Endodermal cell (in vitro differentiated cells): ENCODE measurements at regions not wholly inside any gene's neighbourhood (a gene's known extent, or its start where the extent isn't known, plus 50 kb on each side); places are given as distances from the start of the nearest gene placed in this dataset.

Source experiments
- DNase-seq: peaks from one replicate; pipeline ENCODE4 v3.0.0-alpha.2; 2017
- H3K27ac ChIP-seq: 2 replicates; pipeline ENCODE4 v1.5.1; 2013; ENCODE audit warnings: mild to moderate bottlenecking, low read depth, low read length, moderate library complexity
- H3K27me3 ChIP-seq: 2 replicates; pipeline ENCODE4 v1.6.1; 2013; ENCODE audit warnings: mild to moderate bottlenecking, low read length, moderate library complexity; ENCODE audit not compliant: insufficient read depth, control insufficient read depth, poor library complexity, severe bottlenecking
- H3K36me3 ChIP-seq: 2 replicates; pipeline ENCODE4 v1.7.0; 2013; ENCODE audit warnings: mild to moderate bottlenecking, low read length, moderate library complexity; ENCODE audit not compliant: control insufficient read depth, insufficient read depth
- H3K4me1 ChIP-seq: one replicate; pipeline ENCODE4 v1.7.0; 2013; ENCODE audit warnings: low read length; ENCODE audit not compliant: control insufficient read depth, insufficient read depth
- H3K4me3 ChIP-seq: 2 replicates; pipeline ENCODE4 v1.5.1; 2013; ENCODE audit warnings: mild to moderate bottlenecking, low read length, moderate library complexity
- H3K9ac ChIP-seq: 2 replicates; pipeline ENCODE4 v1.6.1; 2013; ENCODE audit warnings: mild to moderate bottlenecking, low read length, moderate library complexity; ENCODE audit not compliant: poor library complexity, severe bottlenecking; ENCODE audit errors: extremely low read depth
- H3K9me3 ChIP-seq: 2 replicates; pipeline ENCODE4 v1.6.1; 2013; ENCODE audit warnings: mild to moderate bottlenecking, low read length, moderate library complexity; ENCODE audit not compliant: control insufficient read depth
- H3K27ac Mint-ChIP-seq: 2 replicates; pipeline ENCODE4 v1.8.0; 2020; ENCODE audit warnings: mixed read lengths
- H3K27me3 Mint-ChIP-seq: 2 replicates; pipeline ENCODE4 v1.8.0; 2021; ENCODE audit warnings: mild to moderate bottlenecking, mixed read lengths; ENCODE audit not compliant: insufficient read depth
- H3K36me3 Mint-ChIP-seq: 2 replicates; pipeline ENCODE4 v1.8.0; 2020; ENCODE audit warnings: low read depth, mixed read lengths
- H3K4me1 Mint-ChIP-seq: 2 replicates; pipeline ENCODE4 v1.8.0; 2020; ENCODE audit warnings: mixed read lengths
- H3K4me3 Mint-ChIP-seq: 2 replicates; pipeline ENCODE4 v1.8.0; 2020; ENCODE audit warnings: mild to moderate bottlenecking, moderate library complexity, mixed read lengths
- H3K9me3 Mint-ChIP-seq: 2 replicates; pipeline ENCODE4 v1.8.0; 2020; ENCODE audit warnings: mild to moderate bottlenecking, mixed read lengths
- CTCF ChIP-seq: fragments of 200-600 bp; sonication (generic); conservative IDR thresholded peaks from 2 replicates; pipeline ENCODE4 v1.5.0; 2021; ENCODE audit warnings: antibody characterized with exemption, mild to moderate bottlenecking
- WGBS, 2 experiments: methylation state at CpG; one replicate each; pipeline versions ENCODE4 v1.1.5 to v1.1.7; 2013; ENCODE audit warnings: missing lambda C conversion rate in 2 of 2, mixed read lengths in 1 of 2; ENCODE audit not compliant: insufficient coverage in 1 of 2, insufficient read length in 1 of 2; 5-methylcytosine and 5-hydroxymethylcytosine counted together

DNA sequence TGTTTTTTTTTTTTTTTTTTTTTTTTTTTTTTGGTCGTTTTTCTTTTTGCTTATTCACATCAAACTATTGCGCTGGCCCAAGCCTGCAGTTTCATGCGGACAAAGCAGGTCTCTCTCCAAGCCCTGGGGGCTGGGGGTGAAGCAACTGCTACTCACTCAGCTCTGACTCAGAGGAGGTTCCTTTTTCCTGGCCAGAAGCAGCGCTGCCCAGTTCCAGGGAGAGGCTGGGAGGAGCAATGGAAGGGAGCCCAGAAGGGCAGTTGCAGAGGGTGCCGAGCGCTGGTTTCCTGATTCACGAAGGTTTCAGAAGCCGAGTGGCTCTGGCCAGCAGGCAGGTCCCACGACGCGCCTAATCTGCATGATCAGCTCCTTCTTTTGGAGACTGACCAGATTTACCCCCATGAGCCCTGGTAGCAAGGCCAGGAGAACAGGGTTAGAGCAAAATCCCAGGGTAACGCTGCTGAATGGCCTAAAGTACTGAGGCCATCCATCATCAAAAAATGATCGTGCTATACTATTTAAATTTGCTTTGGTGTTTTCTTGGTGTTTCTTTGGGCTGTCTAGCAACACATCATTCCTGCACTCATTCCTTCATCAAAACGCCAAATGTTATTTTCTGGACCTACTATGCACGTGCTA is 144.7 kb upstream of the SOX9 start:
- Histone ChIP-seq H3K4me3 (no peak overlapping the region), H3K36me3 (no peaks in the 10 kb centered on the region), H3K9me3 (peaks cover 4% of the 10 kb centered on the region), H3K9ac (no peak overlapping the region), H3K4me1 (no peaks in the 10 kb centered on the region), H3K27ac (no peak overlapping the region), H3K27me3 (peaks cover 57% of the 10 kb centered on the region)
- TF ChIP-seq CTCF = no peak
- Mint-ChIP-seq H3K4me3 (no peak overlapping the region), H3K27ac (no peak overlapping the region), H3K4me1 (no peaks in the 10 kb centered on the region), H3K36me3 (no peaks in the 10 kb centered on the region), H3K27me3 (peaks cover 57% of the 10 kb centered on the region), H3K9me3 (no peaks in the 10 kb centered on the region)
- WGBS, 2 experiments = 79 to 91% methylated on average over 13 to 15 of the region's 15 CpGs
- peak; percentile 71 for DNase-seq

- WGBS, 2 experiments = 70 to 74% methylated on average over 4 to 5 of the region's 5 CpGs
- H3K4me3 ChIP-seq = no peak overlapping the region
- H3K9ac ChIP-seq = no peak overlapping the region
- no peaks in the 10 kb centered on the region for H3K4me1 ChIP-seq
- H3K36me3 ChIP-seq = no peaks in the 10 kb centered on the region
- H3K36me3 Mint-ChIP-seq = no peaks in the 10 kb centered on the region
- no peak for DNase-seq
- H3K9me3 Mint-ChIP-seq = no peaks in the 10 kb centered on the region
- TF ChIP-seq CTCF = no peak
- H3K27ac ChIP-seq = no peak overlapping the region
- no peak overlapping the region for H3K27ac Mint-ChIP-seq
- peaks cover 43% of the 10 kb centered on the region for H3K27me3 ChIP-seq
- H3K27me3 Mint-ChIP-seq = peaks cover 43% of the 10 kb centered on the region
- H3K4me3 Mint-ChIP-seq = no peak overlapping the region
- no peaks in the 10 kb centered on the region for H3K4me1 Mint-ChIP-seq
- H3K9me3 ChIP-seq = no peaks in the 10 kb centered on the region
Observed at GRCh38 chr17:71978435-71978834, 142.4 kb upstream of the SOX9 start.

GRCh38 chr17:71980171-71980570 is 140.6 kb upstream of the SOX9 start:
- Histone ChIP-seq H3K9me3 (no peaks in the 10 kb centered on the region), H3K27me3 (peaks cover 26% of the 10 kb centered on the region), H3K27ac (no peak overlapping the region), H3K4me1 (no peaks in the 10 kb centered on the region), H3K36me3 (no peaks in the 10 kb centered on the region), H3K9ac (no peak overlapping the region), H3K4me3 (no peak overlapping the region)
- no peak overlapping the region for H3K4me3 Mint-ChIP-seq
- H3K27me3 Mint-ChIP-seq = peaks cover 41% of the 10 kb centered on the region
- no peaks in the 10 kb centered on the region for H3K4me1 Mint-ChIP-seq
- no peaks in the 10 kb centered on the region for H3K36me3 Mint-ChIP-seq
- DNase-seq = no peak
- no peaks in the 10 kb centered on the region for H3K9me3 Mint-ChIP-seq
- no peak overlapping the region for H3K27ac Mint-ChIP-seq
- no peak for TF ChIP-seq CTCF
